ENCODE measurements at regions not wholly inside any gene's neighbourhood (a gene's known extent, or its start where the extent isn't known, plus 50 kb on each side); places are given as distances from the start of the nearest gene placed in this dataset.

DNA sequence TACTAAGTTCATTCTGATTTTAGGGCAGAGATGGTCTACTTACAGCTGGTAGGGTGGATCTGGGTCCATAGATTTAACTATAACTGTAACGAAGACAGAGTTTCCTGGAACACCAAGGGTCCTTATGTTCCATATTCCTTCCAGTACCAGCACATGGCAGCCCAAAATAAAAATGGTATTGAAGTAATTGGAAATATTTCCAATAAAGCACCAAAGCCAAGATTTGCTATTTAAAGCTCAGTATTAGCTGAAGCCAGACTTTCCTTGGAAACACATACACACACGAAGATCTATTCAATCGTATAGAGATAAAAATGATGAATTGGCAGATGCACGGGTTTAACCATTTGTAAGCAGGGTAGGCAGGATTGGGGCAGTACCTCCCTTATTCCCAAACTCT, 289.1 kb upstream of the SORCS1 start:
- no peaks in the 10 kb centered on the region for H3K9me3 ChIP-seq
- no peaks in the 10 kb centered on the region for H3K27me3 ChIP-seq
- H3K36me3 ChIP-seq = no peaks in the 10 kb centered on the region
- no peak overlapping the region for H3K4me3 ChIP-seq
- no peak overlapping the region for H3K9ac ChIP-seq (ENCODE audit: low read depth in 2 of 2, low read length in 2 of 2)
- H3K4me1 ChIP-seq = no peaks in the 10 kb centered on the region
- no peak overlapping the region for H3K27ac ChIP-seq
- intact Hi-C loops (cut with DNase I) = no loop called here
- TF ChIP-seq, protein P1, sequence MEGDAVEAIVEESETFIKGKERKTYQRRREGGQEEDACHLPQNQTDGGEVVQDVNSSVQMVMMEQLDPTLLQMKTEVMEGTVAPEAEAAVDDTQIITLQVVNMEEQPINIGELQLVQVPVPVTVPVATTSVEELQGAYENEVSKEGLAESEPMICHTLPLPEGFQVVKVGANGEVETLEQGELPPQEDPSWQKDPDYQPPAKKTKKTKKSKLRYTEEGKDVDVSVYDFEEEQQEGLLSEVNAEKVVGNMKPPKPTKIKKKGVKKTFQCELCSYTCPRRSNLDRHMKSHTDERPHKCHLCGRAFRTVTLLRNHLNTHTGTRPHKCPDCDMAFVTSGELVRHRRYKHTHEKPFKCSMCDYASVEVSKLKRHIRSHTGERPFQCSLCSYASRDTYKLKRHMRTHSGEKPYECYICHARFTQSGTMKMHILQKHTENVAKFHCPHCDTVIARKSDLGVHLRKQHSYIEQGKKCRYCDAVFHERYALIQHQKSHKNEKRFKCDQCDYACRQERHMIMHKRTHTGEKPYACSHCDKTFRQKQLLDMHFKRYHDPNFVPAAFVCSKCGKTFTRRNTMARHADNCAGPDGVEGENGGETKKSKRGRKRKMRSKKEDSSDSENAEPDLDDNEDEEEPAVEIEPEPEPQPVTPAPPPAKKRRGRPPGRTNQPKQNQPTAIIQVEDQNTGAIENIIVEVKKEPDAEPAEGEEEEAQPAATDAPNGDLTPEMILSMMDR (IDR thresholded peaks at IDR 0.05) = no peak
- no peak for DNase-seq

DNA sequence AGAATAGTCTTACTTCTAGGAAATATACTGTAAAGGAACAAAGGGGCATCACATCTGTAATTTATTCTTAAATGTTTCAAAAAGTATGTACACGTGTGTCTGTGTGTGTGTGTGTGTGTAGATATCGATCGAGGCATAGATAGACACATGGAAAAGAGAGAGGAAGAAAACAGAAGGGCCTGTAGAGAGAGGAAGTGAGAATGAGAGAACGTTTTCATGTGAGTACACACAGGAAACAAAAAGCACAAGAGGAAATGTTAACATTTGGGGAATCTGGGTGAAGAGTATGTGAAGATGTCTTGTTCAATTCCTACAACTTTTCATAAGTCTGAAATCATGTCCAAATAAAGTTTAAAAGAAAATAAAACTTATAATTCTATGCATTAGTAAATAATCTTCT, 286.5 kb upstream of the SORCS1 start:
- Histone ChIP-seq H3K27me3 (no peaks in the 10 kb centered on the region), H3K4me3 (no peak overlapping the region), H3K9ac (ENCODE audit: low read depth in 2 of 2, low read length in 2 of 2) (no peak overlapping the region), H3K36me3 (no peaks in the 10 kb centered on the region), H3K9me3 (no peaks in the 10 kb centered on the region), H3K4me1 (no peaks in the 10 kb centered on the region), H3K27ac (no peak overlapping the region)
- TF ChIP-seq, protein P1 (IDR thresholded peaks at IDR 0.05) = no peak
- DNase-seq = no peak
- intact Hi-C loops (cut with DNase I) = no loop called here

DNA sequence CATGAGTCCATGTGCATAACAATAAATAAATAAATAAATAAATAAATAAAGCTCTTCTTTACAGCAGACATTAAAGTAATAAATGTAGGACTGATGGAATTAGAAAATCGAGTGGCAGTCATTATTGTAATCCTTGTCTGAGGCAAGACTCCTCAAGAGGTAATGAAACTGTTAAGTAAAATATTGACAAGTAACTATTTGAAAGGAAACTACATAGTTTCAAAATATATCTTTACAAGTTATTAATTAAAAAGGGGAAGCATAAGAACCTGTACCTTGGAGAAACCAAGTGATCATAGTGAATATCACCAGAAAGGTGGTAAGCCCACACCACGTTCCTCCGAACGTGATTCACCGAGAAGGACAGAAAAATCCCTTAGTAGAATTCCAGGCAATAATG, 285.6 kb upstream of the SORCS1 start:
- Histone ChIP-seq H3K36me3 (no peaks in the 10 kb centered on the region), H3K27ac (no peak overlapping the region), H3K4me1 (no peaks in the 10 kb centered on the region), H3K9ac (ENCODE audit: low read depth in 2 of 2, low read length in 2 of 2) (no peak overlapping the region), H3K4me3 (no peak overlapping the region), H3K9me3 (no peaks in the 10 kb centered on the region), H3K27me3 (no peaks in the 10 kb centered on the region)
- TF ChIP-seq, protein P1 (IDR thresholded peaks at IDR 0.05) = no peak
- no peak for DNase-seq
- intact Hi-C loops (cut with DNase I) = no loop called here

- Histone ChIP-seq H3K9me3 (no peaks in the 10 kb centered on the region), H3K4me3 (no peak overlapping the region), H3K36me3 (no peaks in the 10 kb centered on the region), H3K27me3 (no peaks in the 10 kb centered on the region), H3K27ac (no peak overlapping the region), H3K4me1 (no peaks in the 10 kb centered on the region), H3K9ac (ENCODE audit: low read depth in 2 of 2, low read length in 2 of 2) (no peak overlapping the region)
- intact Hi-C loops (cut with DNase I) = no loop called here
- DNase-seq = no peak
- TF ChIP-seq, protein P1 (IDR thresholded peaks at IDR 0.05) = no peak
Observed at GRCh38 chr10:107444443-107444842, 279.9 kb upstream of the SORCS1 start.

DNA sequence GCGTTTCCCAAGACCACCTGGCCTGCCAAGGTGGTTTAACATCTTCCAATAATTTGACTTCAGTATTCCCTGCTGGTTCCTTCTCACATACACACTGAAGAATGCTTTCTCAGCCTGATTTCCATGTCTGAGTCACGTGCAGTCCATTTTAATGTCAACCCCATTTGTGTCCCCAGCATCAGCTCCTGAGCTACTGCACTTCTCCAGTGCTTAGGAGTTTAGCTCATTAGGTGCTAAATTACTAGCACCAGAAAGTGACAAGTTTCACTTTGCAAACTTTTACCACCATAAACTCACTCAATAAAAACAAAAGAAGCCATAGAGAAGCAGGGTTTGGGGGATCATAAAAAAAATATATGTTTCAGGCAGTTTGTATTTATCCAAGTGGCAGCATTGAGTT, 279.3 kb upstream of the SORCS1 start:
- intact Hi-C loops (cut with DNase I) = no loop called here
- no peaks in the 10 kb centered on the region for H3K36me3 ChIP-seq

More for the DNA sequence above, 279.3 kb upstream of the SORCS1 start:
- Histone ChIP-seq H3K9me3 (no peaks in the 10 kb centered on the region), H3K4me1 (no peaks in the 10 kb centered on the region), H3K4me3 (no peak overlapping the region), H3K27me3 (no peaks in the 10 kb centered on the region), H3K9ac (ENCODE audit: low read depth in 2 of 2, low read length in 2 of 2) (no peak overlapping the region), H3K27ac (no peak overlapping the region)
- TF ChIP-seq, protein P1 (IDR thresholded peaks at IDR 0.05) = no peak
- no peak for DNase-seq

Measured in colonic mucosa (tissue), 4 donors.